Prostate gland (tissue), 2 donors: ENCODE measurements at regions not wholly inside any gene's neighbourhood (a gene's known extent, or its start where the extent isn't known, plus 50 kb on each side); places are given as distances from the start of the nearest gene placed in this dataset.

ENCODE experiments used
- DNase-seq: peaks from one replicate; pipeline ENCODE4 v3.0.0-alpha.2; 2019; ENCODE audit warnings: low spot score
- H3K27ac ChIP-seq, 2 donors: fragments of 200-600 bp; sonication (generic); 2 replicates each; pipeline ENCODE4 v1.5.1; 2017 to 2019
- H3K27me3 ChIP-seq: fragments of 200-600 bp; sonication (generic); replicated peaks from 2 replicates; pipeline ENCODE4 v1.5.1; 2019; ENCODE audit not compliant: insufficient read depth
- H3K36me3 ChIP-seq, 2 donors: fragments of 200-600 bp; sonication (generic); 1 replicate in 1 of 2; 2 replicates in 1 of 2; pipeline versions ENCODE4 v1.5.1 to v1.8.1; 2017 to 2019
- H3K4me1 ChIP-seq: fragments of 200-600 bp; sonication (generic); replicated peaks from 2 replicates; pipeline ENCODE4 v1.5.1; 2019
- H3K4me3 ChIP-seq, 2 donors: fragments of 200-600 bp; sonication (generic); 2 replicates each; pipeline ENCODE4 v1.5.1; 2017 to 2019
- H3K9me3 ChIP-seq: fragments of 200-600 bp; sonication (generic); 2 replicates; pipeline ENCODE4 v1.5.1; 2017
- CTCF ChIP-seq, 4 experiments: fragments of 200-600 bp in 2 of 4; fragments of 450-650 bp in 2 of 4; sonication (generic) in 2 of 4; IDR thresholded peaks; 1 replicate in 3 of 4; 2 replicates in 1 of 4; pipeline ENCODE4 v1.5.1; 2016 to 2019; ENCODE audit warnings: antibody characterized with exemption in 4 of 4, mild to moderate bottlenecking in 2 of 4, moderate library complexity in 2 of 4
- POLR2A ChIP-seq: fragments of 450-650 bp; IDR thresholded peaks from one replicate; pipeline ENCODE4 v1.6.1; 2016; ENCODE audit warnings: antibody characterized with exemption, mild to moderate bottlenecking
- POLR2AphosphoS5 ChIP-seq: sonication (generic); formaldehyde crosslinking; IDR thresholded peaks from one replicate; pipeline ENCODE4 v1.6.1; 2017; ENCODE audit warnings: antibody characterized with exemption
- WGBS: methylation state at CpG from one replicate; pipeline ENCODE4 v1.1.5; 2018; 5-methylcytosine and 5-hydroxymethylcytosine counted together
- intact Hi-C: fragments of 100-400 bp; cut with DNase I; formaldehyde crosslinking; loops from one replicate; pipeline ENCODE4 v1.14.2; 2022

DNA sequence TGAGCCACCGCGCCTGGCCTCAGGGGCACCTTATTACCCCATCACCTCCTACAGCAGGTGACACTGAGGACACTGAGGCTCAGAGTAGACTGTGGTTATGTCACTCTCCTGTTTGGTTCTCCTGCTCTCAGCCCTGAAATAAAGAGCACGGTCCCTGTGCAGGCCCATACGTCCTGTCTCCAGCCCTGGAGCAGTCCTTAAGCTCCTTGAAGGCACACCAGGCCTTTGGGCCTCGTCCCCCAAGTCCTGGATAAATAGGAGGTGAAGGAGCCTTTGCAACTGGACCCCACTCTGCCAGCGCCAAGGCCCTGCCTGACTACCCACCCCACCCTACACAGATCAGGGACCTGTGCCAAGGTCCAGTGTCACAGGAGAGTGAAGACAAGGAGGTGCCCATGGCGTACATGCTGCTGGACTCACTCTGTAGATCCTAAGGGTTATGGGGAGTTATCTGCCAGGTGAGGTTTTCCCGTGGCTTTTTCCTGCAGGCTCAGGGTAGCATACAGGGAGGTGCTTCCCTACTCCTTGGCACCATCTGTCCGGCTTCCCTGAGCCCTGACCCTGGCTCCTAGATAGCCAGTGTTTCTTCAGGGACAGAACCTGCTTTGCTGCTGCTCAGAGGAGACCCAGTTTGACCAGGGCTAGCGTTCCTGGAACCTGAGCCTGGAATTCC is 253.2 kb downstream of the SEC14L1 start:
- peaks cover 30% of the 10 kb centered on the region for H3K4me1 ChIP-seq
- no peaks in the 10 kb centered on the region for H3K9me3 ChIP-seq
- peak overlapping the region; percentile 65 to 72 for H3K27ac ChIP-seq

GRCh38 chr17:77394540-77395295 is 253.9 kb downstream of the SEC14L1 start:
- H3K4me1 ChIP-seq, result peaks cover 24% of the 10 kb centered on the region
- peak overlapping the region; percentile 65 to 72 for H3K27ac ChIP-seq
- H3K4me3 ChIP-seq, result no peak overlapping the region
- peak; percentile 74 for DNase-seq
- H3K9me3 ChIP-seq, result no peaks in the 10 kb centered on the region
- H3K36me3 ChIP-seq, result no peaks in the 10 kb centered on the region
- WGBS, result 38% methylated on average over 15 of the region's 15 CpGs
- intact Hi-C loops, result no loop called here
- no peaks in the 10 kb centered on the region for H3K27me3 ChIP-seq
- TF ChIP-seq POLR2AphosphoS5 (peak; percentile 40), POLR2A (no peak)

More for the DNA sequence above, 253.2 kb downstream of the SEC14L1 start:
- WGBS, result 69% methylated on average over 9 of the region's 10 CpGs
- TF ChIP-seq POLR2A (no peak), POLR2AphosphoS5 (no peak), CTCF (IDR thresholded peaks at IDR 0.05) (no peak)
- Histone ChIP-seq H3K27me3 (no peaks in the 10 kb centered on the region), H3K36me3 (no peaks in the 10 kb centered on the region), H3K4me3 (no peak overlapping the region)
- no peak for DNase-seq
- intact Hi-C loops, result no loop called here

DNA sequence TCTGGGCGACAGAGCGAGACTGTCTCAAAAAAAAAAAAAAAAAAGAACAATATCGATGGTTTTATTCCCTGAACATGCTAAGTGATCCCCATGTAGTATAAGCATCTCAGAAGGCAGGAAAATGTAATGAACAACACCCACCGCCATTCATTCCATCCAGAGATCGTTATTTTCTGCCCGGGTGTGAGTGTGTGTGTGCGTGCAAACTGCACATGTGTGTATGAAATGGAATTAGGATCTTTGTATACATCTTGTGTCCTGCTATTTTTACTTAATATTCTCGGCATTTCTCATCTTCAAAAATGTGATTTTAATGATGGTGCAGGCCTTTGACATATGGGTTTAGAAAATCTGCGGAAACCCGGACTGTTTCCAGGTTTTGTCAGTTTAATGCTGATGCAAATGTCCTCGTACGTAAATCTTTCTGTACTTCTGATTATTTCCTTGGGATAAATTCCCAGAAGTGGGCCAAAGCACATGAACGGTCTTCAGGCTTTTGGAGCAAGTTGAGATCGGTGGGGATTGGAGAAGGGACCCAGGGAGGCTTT is 254.8 kb downstream of the SEC14L1 start:
- no peak for TF ChIP-seq CTCF (IDR thresholded peaks at IDR 0.05)
- no peak for TF ChIP-seq POLR2AphosphoS5
- no peak for TF ChIP-seq POLR2A
- no peak for DNase-seq
- intact Hi-C loops, result no loop called here
- Histone ChIP-seq H3K27ac (no peak overlapping the region), H3K9me3 (no peaks in the 10 kb centered on the region), H3K4me1 (peaks cover 23% of the 10 kb centered on the region), H3K27me3 (no peaks in the 10 kb centered on the region), H3K36me3 (no peaks in the 10 kb centered on the region), H3K4me3 (no peak overlapping the region)
- 68% methylated on average over 14 of the region's 14 CpGs for WGBS

DNA sequence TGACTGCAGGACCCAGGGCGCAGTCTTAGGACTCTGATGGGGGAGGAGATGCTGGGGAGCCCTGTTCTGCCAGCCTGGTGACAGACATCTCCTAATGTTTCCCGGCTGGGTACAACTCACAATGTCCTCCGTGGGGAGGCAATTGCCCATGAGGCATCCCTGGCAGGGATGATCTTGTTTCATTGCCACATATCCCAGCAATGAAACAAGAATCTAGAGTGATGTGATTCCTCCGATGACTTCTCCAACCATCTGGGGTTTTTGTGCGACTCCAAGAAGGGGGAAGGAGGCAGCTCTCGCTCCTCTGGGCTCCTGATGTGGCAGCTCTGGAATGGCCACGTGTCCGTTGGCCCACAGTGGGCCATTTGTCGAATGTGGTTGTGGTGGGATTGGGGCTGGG is 255.8 kb downstream of the SEC14L1 start:
- Histone ChIP-seq H3K27me3 (no peaks in the 10 kb centered on the region), H3K27ac (peak overlapping the region in 1 of 2 donors; percentile 3), H3K4me3 (no peak overlapping the region), H3K9me3 (no peaks in the 10 kb centered on the region), H3K4me1 (peaks cover 19% of the 10 kb centered on the region), H3K36me3 (no peaks in the 10 kb centered on the region)
- DNase-seq, result no peak
- TF ChIP-seq POLR2AphosphoS5 (no peak), CTCF (IDR thresholded peaks at IDR 0.05) (no peak), POLR2A (no peak)
- 83% methylated on average over 9 of the region's 9 CpGs for WGBS
- intact Hi-C loops, result no loop called here

DNA sequence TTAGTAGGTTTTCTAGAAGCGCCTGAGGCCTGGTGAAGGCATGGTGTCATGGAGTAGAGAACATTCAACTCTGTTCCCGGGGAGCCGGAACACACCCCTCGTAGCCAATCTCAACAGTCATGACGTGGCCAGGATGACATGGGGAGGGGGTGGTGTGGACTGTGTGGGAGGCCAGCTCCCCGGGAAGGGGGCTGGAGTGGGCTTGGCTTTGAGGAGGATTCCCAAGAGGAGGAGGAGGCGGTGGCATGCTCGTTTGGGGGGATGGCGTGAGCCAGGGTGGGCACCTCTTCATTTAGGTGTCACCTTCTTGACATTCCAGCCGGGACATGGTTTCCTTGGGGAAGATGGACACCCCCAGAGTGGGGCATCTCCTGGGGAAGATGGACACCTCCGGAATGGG is 257.5 kb downstream of the SEC14L1 start:
- Histone ChIP-seq H3K27ac (no peak overlapping the region), H3K4me1 (peaks cover 11% of the 10 kb centered on the region), H3K36me3 (peaks cover 0 to 9% of the 10 kb centered on the region in 2 donors), H3K9me3 (no peaks in the 10 kb centered on the region), H3K4me3 (no peak overlapping the region), H3K27me3 (no peaks in the 10 kb centered on the region)
- no peak for DNase-seq
- intact Hi-C loops, result no loop called here
- WGBS, result 87% methylated on average over 11 of the region's 11 CpGs
- TF ChIP-seq POLR2A (no peak), CTCF (IDR thresholded peaks at IDR 0.05) (no peak), POLR2AphosphoS5 (no peak)
